ENCODE measurements at regions not wholly inside any gene's neighbourhood (a gene's known extent, or its start where the extent isn't known, plus 50 kb on each side); places are given as distances from the start of the nearest gene placed in this dataset.

- no peak for TF ChIP-seq CTCF (IDR thresholded peaks at IDR 0.05; ENCODE audit: low read depth, low read length)
- no peak for TF ChIP-seq EZH2phosphoT487 (IDR thresholded peaks at IDR 0.05; ENCODE audit: low read depth)
These were observed 136.1 kb upstream of the SLC4A4 start for GRCh38 chr4:71202705-71203104.

All from OCI-LY3 (cell line).